IgD-negative memory B cell (primary cell): ENCODE measurements at regions not wholly inside any gene's neighbourhood (a gene's known extent, or its start where the extent isn't known, plus 50 kb on each side); places are given as distances from the start of the nearest gene placed in this dataset.

Experiments
- H3K27ac Mint-ChIP-seq, 3 donors: one replicate each; pipeline ENCODE4 v1.8.0; 2020 to 2022; ENCODE audit warnings: mild to moderate bottlenecking in 3 of 3, mixed read lengths in 3 of 3, moderate library complexity in 1 of 3
- H3K27me3 Mint-ChIP-seq: one replicate; pipeline ENCODE4 v1.8.0; 2021; ENCODE audit warnings: mixed read lengths
- H3K36me3 Mint-ChIP-seq: one replicate; pipeline ENCODE4 v1.8.0; 2020; ENCODE audit warnings: mild to moderate bottlenecking, mixed read lengths
- H3K4me1 Mint-ChIP-seq, 3 donors: one replicate each; pipeline ENCODE4 v1.8.0; 2020 to 2022; ENCODE audit warnings: mixed read lengths in 3 of 3, mild to moderate bottlenecking in 1 of 3
- H3K4me3 Mint-ChIP-seq, 4 donors: one replicate each; pipeline ENCODE4 v1.8.0; 2020 to 2022; ENCODE audit warnings: mild to moderate bottlenecking in 4 of 4, mixed read lengths in 4 of 4, moderate library complexity in 3 of 4
- H3K9me3 Mint-ChIP-seq, 3 donors: one replicate each; pipeline ENCODE4 v1.8.0; 2020 to 2021; ENCODE audit warnings: mixed read lengths in 3 of 3, mild to moderate bottlenecking in 1 of 3

DNA sequence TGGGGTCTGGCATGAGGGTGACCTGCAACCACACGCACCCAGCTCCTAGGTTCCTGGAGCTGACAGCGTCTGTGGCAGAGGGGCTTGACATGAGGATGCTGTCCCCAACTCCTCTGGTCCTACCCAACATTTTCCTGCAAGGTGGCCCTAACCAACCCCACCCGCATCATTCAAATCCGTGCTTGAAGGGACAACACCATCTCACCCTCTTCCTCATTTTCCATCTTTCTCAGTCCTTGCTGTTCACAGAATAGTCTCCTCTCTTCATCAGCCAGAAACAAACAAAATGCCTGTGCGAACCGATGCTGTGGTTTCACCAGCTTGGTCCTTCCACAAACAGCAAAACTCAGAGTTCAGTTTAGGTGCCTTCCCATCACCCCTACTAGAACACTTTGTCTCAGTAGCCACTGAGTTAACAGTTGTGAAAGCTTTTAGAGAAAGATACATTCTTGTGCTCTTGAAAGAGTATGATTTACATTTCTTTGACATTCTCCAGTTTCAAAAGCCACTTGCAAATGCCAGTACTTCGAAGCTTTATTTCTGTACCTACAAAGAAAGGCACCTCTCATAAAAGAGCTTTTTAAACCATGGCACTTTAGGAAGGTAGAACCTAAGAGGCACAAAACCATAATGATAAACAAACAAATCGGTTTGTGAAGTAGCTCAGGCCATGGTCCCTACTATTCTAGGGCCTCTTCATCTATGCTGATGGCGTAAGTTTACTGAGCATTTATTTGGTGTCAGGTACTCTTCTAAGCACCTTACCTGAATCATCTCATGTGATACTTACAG lies 360.1 kb downstream of the SHQ1 start:
- Mint-ChIP-seq H3K4me3 (peak overlapping the region in 1 of 4 donors; percentile 0), H3K36me3 (no peaks in the 10 kb centered on the region), H3K4me1 (peaks cover 17 to 26% (median 22%) of the 10 kb centered on the region in 3 donors), H3K9me3 (peaks cover 0 to 3% (median 3%) of the 10 kb centered on the region in 3 donors), H3K27me3 (peaks cover 14% of the 10 kb centered on the region), H3K27ac (no peak overlapping the region)

DNA sequence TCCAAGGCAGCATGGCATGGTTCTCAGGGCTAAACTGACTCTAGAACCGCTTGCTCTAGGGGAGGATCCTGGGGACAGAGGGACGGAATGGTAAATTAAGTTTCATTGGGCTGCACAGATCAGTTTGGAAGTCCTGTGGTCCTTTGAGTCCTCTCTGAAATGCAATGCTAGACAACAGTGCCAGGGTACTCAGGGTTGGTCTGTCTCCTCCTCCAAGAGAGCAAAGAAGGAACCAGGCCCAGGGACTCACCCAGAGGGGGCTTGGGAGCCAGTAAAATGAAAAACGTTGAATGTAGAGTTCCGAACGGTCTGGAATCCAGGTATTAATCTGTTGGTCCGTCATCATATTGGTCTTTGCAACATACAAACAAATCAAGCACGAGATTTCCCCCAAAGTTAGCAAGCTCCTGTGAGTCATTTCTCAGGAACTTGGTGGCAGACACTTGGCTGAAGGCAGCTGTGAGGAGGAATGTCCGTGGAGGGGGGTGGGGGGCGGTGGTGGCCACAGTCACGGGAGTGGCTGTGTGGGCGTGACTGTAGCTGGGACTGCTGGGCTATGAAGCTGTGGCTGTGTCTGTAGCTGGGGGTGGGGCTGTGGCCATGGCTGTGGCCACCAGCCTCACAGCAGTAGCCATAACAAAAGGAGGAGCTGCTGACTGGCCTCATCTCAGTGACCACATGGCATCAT lies 361.0 kb downstream of the SHQ1 start:
- Mint-ChIP-seq H3K9me3 (peaks cover 0 to 3% (median 3%) of the 10 kb centered on the region in 3 donors), H3K4me3 (peak overlapping the region in 1 of 4 donors; percentile 60), H3K4me1 (peaks cover 22 to 34% (median 30%) of the 10 kb centered on the region in 3 donors), H3K27me3 (peaks cover 14% of the 10 kb centered on the region), H3K36me3 (no peaks in the 10 kb centered on the region), H3K27ac (no peak overlapping the region)

DNA sequence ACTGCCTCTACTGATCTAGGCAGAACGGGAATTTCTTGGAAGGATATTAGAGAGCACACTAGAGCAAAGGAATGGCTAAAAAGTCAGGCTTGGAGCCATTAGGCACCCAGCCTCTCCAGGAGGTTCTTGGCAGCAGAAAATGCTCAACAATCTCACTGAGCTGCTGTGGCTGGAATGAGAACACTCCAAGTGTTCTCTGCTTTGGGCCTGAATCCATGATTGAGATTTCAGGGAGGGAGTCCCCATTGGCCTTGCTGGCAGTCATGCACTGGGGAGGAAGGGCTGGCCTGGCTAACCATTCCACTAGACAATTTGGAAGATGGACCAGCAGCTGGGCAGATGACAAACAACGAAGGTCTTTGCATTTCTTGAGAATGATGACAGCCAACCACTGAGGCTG lies 362.6 kb downstream of the SHQ1 start:
- H3K4me1 Mint-ChIP-seq, result peaks cover 16 to 28% (median 24%) of the 10 kb centered on the region in 3 donors
- no peaks in the 10 kb centered on the region for H3K36me3 Mint-ChIP-seq
- peaks cover 0 to 3% (median 3%) of the 10 kb centered on the region in 3 donors for H3K9me3 Mint-ChIP-seq
- H3K4me3 Mint-ChIP-seq, result peak overlapping the region in 1 of 4 donors; percentile 3
- H3K27me3 Mint-ChIP-seq, result peaks cover 16% of the 10 kb centered on the region
- no peak overlapping the region for H3K27ac Mint-ChIP-seq

DNA sequence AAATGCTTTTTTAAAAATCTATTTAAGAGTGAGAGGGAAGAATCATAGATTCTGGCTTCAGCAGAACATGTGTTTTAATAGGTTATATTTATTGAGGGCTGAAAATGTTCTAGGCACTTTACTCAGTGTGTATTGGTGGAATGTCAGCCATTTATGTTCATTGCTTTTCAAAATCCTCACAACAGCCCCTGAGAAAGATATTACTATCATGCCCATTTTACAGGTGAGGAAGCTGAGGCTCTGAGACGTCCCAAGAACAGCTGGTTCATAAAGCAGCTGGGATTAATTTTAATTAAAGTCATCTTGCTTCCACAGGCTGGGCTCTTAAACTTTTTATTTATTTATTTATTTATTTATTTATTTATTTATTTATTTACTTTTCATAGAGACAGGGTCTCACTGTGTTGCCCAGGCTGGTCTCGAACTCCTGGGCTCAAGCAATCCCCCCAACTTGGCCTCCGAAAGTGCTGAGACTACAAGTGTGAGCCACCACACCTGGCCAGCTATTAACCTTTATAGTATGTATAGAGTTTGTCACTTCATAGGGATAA lies 364.6 kb downstream of the SHQ1 start:
- Mint-ChIP-seq H3K27ac (no peak overlapping the region), H3K27me3 (peaks cover 14% of the 10 kb centered on the region), H3K4me3 (peak overlapping the region in 1 of 4 donors; percentile 65), H3K4me1 (peaks cover 14 to 28% (median 23%) of the 10 kb centered on the region in 3 donors), H3K36me3 (no peaks in the 10 kb centered on the region), H3K9me3 (peaks cover 2 to 8% (median 3%) of the 10 kb centered on the region in 3 donors)

DNA sequence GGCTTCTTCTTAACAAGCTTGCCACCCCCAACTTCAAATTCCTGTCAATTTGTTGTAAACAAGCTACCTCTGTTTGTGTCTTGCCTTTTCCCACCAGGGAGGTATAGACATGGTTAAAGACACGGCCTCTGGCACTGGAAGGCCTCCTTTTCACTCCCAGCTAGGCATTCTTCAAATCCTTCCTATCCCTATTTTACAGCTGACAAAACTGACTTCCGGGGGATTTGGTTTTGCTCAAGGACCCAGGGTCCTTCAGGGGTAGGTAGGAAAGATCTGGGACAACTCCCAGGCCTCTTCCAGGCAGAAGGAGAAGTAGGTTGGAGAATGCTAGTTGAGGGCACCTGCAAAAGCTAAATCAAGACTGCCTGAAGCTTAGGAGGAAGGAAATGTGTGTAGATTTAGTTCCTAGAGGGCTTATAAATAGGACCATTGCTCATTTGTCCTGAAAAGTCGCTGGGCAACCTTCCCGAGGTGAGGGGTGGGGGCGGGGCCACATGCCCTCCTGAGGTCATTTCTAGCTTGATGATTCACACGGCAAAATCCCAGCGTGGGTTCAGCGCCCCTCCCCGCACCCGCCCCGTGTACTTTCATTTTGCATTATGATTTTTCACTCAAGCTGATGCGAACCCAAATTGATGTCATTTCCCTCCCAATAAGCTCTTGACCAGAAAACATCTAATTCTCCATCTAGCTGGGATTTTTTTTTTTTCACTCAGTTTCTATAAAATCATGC lies 365.5 kb downstream of the SHQ1 start:
- Mint-ChIP-seq H3K27me3 (peaks cover 14% of the 10 kb centered on the region), H3K9me3 (peaks cover 2 to 8% (median 3%) of the 10 kb centered on the region in 3 donors), H3K4me3 (peak overlapping the region; percentile 65 to 90 (median 76)), H3K27ac (no peak overlapping the region), H3K4me1 (peaks cover 10 to 24% (median 19%) of the 10 kb centered on the region in 3 donors), H3K36me3 (no peaks in the 10 kb centered on the region)

DNA sequence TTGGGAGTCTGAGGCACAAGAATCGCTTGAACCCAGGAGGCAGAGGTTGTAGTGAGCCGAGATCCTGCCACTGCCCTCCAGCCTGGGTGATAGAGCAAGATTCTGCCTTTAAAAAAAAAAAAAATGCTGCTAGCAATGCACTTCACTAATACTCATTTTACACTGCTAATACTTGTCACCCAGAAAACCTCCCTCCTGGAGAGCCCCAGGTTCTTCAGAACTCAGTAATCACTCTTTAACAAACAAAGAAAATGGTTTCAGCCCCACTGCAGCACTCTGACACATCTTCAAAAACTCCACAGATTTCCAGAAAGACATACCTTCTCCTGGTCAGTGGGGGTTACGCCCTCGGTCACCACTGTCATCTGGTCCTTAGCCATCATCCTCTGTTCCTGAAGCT lies 366.7 kb downstream of the SHQ1 start:
- peaks cover 2 to 8% (median 3%) of the 10 kb centered on the region in 3 donors for H3K9me3 Mint-ChIP-seq
- peak overlapping the region in 1 of 3 donors; percentile 85 for H3K27ac Mint-ChIP-seq
- peaks cover 4 to 15% (median 13%) of the 10 kb centered on the region in 3 donors for H3K4me1 Mint-ChIP-seq
- peaks cover 9% of the 10 kb centered on the region for H3K27me3 Mint-ChIP-seq
- peak overlapping the region in 1 of 4 donors; percentile 5 for H3K4me3 Mint-ChIP-seq
- H3K36me3 Mint-ChIP-seq, result no peaks in the 10 kb centered on the region

DNA sequence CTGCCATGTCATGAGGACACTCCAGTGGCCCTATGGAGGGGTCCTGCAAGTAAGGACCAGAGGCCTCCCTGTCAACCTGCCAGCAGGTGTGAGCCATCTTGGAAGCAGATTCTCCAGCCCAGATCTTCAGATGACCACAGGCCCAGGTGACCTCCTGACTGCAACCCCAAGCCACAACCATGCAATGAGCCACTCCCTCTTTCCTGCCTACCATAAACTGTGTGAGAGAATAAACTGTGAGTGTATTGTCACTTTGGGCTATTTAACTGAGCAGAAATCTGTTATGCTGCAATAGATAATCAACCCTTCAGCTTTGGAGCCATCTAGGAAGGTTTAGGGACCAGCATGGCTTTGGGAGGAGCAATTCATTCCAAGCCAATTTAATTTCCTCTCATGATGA lies 367.9 kb downstream of the SHQ1 start:
- Mint-ChIP-seq H3K4me3 (peak overlapping the region in 2 of 4 donors; percentile 36 to 58), H3K4me1 (peaks cover 4 to 13% (median 11%) of the 10 kb centered on the region in 3 donors), H3K9me3 (peaks cover 1 to 6% (median 2%) of the 10 kb centered on the region in 3 donors), H3K27me3 (peaks cover 9% of the 10 kb centered on the region), H3K36me3 (no peaks in the 10 kb centered on the region), H3K27ac (peak overlapping the region in 1 of 3 donors; percentile 21)

DNA sequence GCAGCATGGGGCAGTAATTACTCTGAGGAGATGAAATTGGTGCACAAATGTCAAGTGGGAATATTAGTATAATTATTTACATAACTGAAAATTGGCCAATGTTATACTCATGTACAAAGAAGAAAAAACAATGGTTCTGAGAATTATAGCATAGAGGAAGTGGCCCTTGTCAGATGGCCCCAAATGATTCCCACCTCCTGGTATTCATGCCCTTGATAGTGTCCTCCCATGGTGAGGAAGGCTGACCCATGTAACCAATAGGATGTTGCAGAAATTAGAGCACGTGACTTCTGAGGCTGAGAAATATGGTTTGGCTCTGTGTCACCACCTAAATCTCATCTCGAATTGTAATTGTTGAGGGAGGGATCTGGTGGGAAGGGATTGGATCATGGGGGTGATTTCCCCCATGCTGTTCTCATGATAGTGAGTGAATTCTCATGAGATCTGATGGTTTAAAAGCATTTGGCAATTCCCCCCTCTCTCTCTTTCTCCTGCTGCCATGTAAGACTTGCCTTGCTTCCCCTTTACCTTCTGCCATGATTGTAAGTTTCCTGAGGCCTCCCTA lies 368.5 kb downstream of the SHQ1 start:
- Mint-ChIP-seq H3K4me3 (no peak overlapping the region), H3K4me1 (peaks cover 7 to 12% (median 11%) of the 10 kb centered on the region in 3 donors), H3K9me3 (peaks cover 0 to 5% (median 2%) of the 10 kb centered on the region in 3 donors), H3K36me3 (no peaks in the 10 kb centered on the region), H3K27ac (no peak overlapping the region), H3K27me3 (peaks cover 9% of the 10 kb centered on the region)

DNA sequence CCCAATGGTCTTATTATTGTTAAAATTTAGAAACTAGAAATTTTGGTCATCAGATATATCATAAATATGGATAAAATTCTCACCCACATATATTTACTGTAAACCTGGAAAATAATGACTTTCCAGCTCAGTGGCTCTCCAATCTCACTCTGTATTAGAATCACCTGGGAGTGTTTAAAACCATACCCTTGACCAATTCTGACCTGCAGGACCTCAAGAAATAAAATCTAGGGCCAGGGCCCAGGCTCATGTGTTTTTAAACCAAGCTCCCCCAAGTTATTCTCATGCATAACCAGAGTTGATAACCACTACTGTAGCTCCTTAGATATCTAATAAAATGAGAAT lies 372.1 kb downstream of the SHQ1 start:
- H3K36me3 Mint-ChIP-seq, result peaks cover 3% of the 10 kb centered on the region
- H3K9me3 Mint-ChIP-seq, result peaks cover 0 to 5% (median 2%) of the 10 kb centered on the region in 3 donors
- H3K4me3 Mint-ChIP-seq, result no peak overlapping the region
- peaks cover 4 to 6% (median 5%) of the 10 kb centered on the region in 3 donors for H3K4me1 Mint-ChIP-seq
- no peaks in the 10 kb centered on the region for H3K27me3 Mint-ChIP-seq
- H3K27ac Mint-ChIP-seq, result no peak overlapping the region

DNA sequence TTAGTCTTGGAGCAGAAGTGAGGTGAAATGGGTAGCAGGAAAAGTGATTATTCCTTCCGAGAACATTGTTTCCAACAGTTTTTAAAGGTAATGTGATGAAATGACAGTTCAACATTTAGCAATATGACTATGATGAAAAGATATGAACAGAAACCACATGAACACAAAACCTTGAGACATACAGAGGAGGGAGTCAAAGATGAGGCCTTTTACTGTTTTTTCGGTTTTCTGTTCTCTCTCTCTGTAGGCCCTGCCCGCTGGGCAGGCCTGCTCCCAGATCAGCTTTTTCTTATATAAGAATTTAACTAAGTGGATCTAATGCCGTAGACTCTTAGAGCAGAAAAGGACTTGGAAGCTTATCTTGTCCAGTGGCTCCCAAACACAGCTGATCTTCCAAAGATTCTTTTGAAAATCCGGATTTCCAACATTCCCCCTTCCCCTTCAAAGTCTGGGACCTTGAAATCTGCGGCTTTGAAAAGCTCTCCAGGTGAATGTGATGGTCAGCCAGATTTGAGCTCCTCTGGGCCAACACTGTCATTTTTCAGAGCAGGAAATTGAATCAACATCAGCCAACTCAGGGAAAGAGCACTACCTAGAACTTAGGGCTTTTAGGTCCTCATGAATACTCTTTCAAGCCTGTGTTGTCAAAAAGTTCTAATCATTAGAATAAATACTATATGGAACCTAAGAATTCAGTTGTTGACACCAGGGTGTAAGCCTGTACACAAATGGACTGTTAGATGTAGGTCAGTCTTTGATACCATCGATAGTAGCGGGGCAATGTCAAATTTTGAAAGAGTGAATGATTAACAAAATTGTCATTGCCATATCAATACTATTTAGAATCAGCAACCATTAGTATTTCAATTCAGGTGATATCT lies 372.7 kb downstream of the SHQ1 start:
- Mint-ChIP-seq H3K4me3 (peak overlapping the region in 1 of 4 donors; percentile 10), H3K36me3 (peaks cover 3% of the 10 kb centered on the region), H3K4me1 (peaks cover 4 to 6% (median 5%) of the 10 kb centered on the region in 3 donors), H3K27me3 (no peaks in the 10 kb centered on the region), H3K9me3 (peaks cover 0 to 5% (median 2%) of the 10 kb centered on the region in 3 donors), H3K27ac (no peak overlapping the region)

DNA sequence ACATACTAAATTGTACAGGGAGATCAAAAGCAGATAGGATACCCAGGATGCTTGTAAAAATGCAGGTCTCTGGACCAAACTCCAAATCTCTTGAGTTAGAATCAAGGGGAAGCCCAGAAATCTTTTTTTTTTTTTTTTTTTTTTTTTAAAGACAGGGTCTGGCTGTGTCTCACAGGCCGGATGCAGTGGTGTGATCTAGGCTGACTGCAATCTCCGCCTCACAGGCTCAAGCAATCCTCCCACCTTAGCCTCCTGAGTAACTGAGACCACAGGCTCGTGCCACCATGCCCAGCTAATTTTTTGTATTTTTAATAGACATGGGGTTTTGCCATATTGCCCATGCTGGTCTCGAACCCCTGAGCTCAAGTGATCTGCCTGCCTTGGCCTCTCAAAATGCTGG lies 373.5 kb downstream of the SHQ1 start:
- Mint-ChIP-seq H3K27ac (no peak overlapping the region), H3K36me3 (peaks cover 3% of the 10 kb centered on the region), H3K9me3 (peaks cover 0 to 2% (median 0%) of the 10 kb centered on the region in 3 donors), H3K4me1 (peaks cover 4 to 6% (median 5%) of the 10 kb centered on the region in 3 donors), H3K27me3 (no peaks in the 10 kb centered on the region), H3K4me3 (no peak overlapping the region)

DNA sequence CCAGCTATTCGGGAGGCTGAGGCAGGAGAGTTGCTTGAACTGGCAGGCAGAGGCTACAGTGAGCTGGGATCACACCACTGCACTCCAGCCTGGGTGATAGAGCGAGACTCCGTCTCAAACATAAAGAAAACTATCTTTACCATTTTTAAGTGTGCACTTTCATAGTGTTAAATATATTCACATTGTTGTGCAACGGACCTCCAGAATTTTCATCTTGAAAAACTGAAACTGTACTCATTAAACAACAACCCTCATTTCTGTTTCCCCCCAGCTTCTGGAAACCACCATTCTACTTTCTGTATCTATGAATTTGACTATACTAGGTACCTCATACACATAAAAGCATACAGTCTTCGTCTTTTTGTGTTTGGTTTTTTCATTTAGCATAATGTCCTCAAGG lies 375.1 kb downstream of the SHQ1 start:
- Mint-ChIP-seq H3K27me3 (no peaks in the 10 kb centered on the region), H3K27ac (peak overlapping the region in 1 of 3 donors; percentile 49), H3K9me3 (no peaks in the 10 kb centered on the region), H3K4me1 (peaks cover 4 to 6% (median 5%) of the 10 kb centered on the region in 3 donors), H3K36me3 (peaks cover 3% of the 10 kb centered on the region), H3K4me3 (no peak overlapping the region)

DNA sequence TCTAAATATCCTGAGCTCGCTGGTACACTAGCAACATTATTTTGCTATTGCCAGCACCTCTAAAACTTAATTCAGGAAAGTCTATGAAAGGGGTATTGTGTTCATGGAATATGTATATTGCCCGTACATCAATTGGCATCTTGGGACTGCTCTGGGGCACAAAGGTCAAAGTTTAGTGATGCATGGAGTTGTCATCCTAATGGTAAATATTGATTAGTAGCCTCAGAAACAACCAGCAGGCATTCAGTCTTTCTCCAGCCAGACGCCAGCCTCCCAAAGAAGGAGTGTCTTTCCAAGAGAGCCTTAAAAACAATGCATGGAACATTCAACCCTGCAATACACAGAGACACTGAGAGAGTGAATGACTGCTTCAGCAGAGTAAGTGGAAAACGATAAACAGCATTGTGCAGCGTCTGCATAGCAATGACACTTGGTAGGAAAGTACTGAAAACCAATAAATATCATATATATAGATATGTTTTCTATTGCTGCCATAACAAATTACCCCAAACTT lies 377.3 kb downstream of the SHQ1 start:
- H3K9me3 Mint-ChIP-seq, result no peaks in the 10 kb centered on the region
- H3K4me3 Mint-ChIP-seq, result no peak overlapping the region
- H3K36me3 Mint-ChIP-seq, result peaks cover 3% of the 10 kb centered on the region
- no peak overlapping the region for H3K27ac Mint-ChIP-seq
- peaks cover 4 to 6% (median 5%) of the 10 kb centered on the region in 3 donors for H3K4me1 Mint-ChIP-seq
- peaks cover 1% of the 10 kb centered on the region for H3K27me3 Mint-ChIP-seq
